Gastrocnemius medialis (tissue), 4 donors: ENCODE measurements at regions not wholly inside any gene's neighbourhood (a gene's known extent, or its start where the extent isn't known, plus 50 kb on each side); places are given as distances from the start of the nearest gene placed in this dataset.

Source experiments
- CTCF ChIP-seq, 5 experiments: fragments of 450-650 bp in 3 of 5; fragments of 200-600 bp in 2 of 5; sonication (generic) in 2 of 5; IDR thresholded peaks in 4 of 5; conservative IDR thresholded peaks in 1 of 5; 1 replicate in 4 of 5; 2 replicates in 1 of 5; pipeline ENCODE4 v1.5.1; 2016 to 2019; ENCODE audit warnings: antibody characterized with exemption in 5 of 5, mild to moderate bottlenecking in 3 of 5, moderate library complexity in 3 of 5
- POLR2A ChIP-seq, 2 donors: fragments of 450-650 bp; IDR thresholded peaks; one replicate each; pipeline ENCODE4 v1.6.1; 2017; ENCODE audit warnings: antibody characterized with exemption in 2 of 2, mild to moderate bottlenecking in 2 of 2, moderate library complexity in 2 of 2

GRCh38 chr18:78563110-78563509 is 416.5 kb upstream of the SALL3 start:
- TF ChIP-seq CTCF (IDR thresholded peaks at IDR 0.05 in 4 of 5, conservative IDR thresholded peaks at IDR 0.05 in 1 of 5) (no peak), POLR2A (IDR thresholded peaks at IDR 0.05) (no peak)
